DMS79 treated with DMSO at 0.1 percent for 48 hours (cell line): ENCODE measurements at regions not wholly inside any gene's neighbourhood (a gene's known extent, or its start where the extent isn't known, plus 50 kb on each side); places are given as distances from the start of the nearest gene placed in this dataset.

ENCODE experiments used
- DNase-seq: peaks from one replicate; lab custom pipeline; 2025; lab: John Stamatoyannopoulos, UW

DNA sequence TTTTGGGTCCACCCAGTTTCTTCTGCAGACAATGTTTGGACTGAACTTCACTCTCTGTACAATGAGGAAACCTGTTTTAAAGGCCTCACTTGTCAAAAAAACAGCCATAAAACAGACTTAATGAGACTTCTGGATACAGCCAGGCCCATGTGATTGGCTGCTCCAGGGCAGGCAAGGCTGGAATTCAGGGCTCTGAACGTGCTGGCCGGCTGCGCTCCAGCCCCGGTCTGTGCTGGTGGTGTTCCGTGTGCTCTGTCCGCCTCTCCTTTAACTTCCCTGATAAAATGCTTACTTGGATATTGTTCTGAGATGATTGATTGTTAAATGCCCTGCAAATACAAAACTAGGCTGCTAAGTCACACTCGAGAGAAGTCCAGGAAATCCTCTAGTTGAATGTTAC, 131.2 kb upstream of the KLF4 start:
- no peak for DNase-seq

DNA sequence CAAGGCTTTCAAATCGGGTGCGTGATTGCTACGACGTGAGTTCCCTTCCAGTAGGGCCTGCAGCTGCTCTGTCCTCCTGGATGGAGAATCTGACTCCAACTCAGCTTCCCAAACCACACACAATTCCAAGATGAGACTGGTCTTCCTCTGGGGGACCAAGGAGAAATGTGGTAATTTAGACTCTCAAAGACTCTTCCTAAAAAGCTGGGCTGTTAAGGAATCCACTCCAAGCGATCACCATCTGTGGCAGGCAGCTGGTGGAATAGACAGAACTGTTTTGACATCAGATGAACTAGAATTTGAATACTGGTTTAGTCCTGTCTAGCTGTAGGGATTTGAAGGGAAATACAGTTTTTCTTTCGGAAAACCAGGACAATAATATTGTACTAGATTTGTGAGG, 130.7 kb upstream of the KLF4 start:
- no peak for DNase-seq

DNA sequence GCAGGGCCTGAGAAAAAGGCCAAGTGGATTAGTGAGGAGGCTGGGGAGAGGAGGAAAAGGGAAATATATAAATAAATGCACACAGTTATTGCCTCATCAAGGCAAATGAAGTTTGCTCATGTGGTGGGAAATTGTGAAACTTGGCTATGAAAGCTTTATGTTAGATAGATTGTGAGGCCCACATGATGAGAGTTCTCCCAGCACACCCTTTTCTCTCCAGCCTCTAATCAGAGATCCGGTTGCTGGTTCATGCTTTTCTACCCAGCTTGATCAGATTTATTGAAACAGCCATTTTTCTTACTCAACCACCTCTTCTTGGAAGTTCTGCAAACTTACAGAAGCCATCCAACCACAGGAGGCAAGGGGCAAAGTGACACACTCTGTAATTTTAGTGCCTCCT, 125.8 kb upstream of the KLF4 start:
- no peak for DNase-seq

GRCh38 chr9:107614765-107615164, 125.2 kb upstream of the KLF4 start:
- no peak for DNase-seq

- DNase-seq = no peak
Measured at GRCh38 chr9:107613321-107613720, 123.8 kb upstream of the KLF4 start.

DNA sequence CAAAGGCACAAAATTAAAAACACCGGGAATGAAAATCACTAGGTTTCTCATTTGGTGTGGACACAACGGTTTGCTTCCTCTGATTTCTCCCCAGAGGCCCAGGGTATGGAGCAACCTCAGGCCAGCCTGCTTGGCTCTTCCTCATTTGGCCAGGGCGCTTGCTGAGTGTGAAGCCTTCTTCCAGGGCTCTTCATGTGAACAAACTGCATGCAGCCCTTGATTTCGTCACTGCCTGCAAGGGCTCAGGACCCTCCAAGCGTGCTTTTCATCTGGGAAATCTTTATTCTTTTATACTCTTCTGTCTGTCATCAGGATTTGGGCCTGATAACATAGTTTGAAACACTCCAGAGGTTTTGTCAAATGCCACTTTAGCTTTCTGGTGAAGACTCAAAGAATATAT, 122.6 kb upstream of the KLF4 start:
- DNase-seq = no peak

DNA sequence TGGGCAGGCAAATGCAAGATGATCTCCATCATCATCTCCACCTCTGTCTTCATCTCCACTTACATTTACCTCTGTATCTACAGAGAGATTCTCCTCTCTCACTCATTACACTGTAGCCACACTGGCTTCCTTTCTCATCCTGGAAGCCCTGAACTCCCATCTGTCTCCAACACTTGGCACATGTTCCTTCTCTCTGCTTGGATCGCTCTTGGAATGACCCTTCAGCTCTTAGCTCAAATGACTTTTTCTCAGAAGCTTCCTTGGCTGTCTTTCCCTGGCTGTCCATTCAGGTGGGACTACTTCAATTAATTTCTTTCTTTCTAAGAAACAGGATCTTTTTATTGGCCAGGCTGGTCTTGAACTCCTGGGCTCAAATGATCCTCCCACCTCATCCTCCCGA, 120.0 kb upstream of the KLF4 start:
- DNase-seq = no peak

- no peak for DNase-seq
Measured at GRCh38 chr9:107606149-107606790, 116.7 kb upstream of the KLF4 start.

DNA sequence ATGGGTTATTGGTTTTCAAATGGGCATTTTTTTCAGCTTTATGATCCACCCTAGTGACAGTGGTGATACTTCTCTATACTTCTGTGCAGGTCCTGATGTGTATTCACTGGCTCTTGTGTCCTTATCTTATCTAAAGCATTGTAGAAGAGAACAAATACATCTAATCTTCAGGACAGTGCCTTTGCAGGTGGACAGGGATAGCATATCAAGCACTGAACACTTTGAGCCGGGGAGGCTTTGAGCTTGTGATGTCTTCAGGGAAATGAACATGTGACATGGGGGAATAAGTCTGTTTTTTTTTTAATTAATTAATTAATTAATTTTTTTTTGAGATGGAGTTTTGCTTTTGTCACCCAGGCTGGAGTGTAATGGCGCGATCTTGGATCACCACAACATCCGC, 115.5 kb upstream of the KLF4 start:
- DNase-seq = no peak

GRCh38 chr9:107603281-107603680, 113.7 kb upstream of the KLF4 start:
- DNase-seq = no peak

DNA sequence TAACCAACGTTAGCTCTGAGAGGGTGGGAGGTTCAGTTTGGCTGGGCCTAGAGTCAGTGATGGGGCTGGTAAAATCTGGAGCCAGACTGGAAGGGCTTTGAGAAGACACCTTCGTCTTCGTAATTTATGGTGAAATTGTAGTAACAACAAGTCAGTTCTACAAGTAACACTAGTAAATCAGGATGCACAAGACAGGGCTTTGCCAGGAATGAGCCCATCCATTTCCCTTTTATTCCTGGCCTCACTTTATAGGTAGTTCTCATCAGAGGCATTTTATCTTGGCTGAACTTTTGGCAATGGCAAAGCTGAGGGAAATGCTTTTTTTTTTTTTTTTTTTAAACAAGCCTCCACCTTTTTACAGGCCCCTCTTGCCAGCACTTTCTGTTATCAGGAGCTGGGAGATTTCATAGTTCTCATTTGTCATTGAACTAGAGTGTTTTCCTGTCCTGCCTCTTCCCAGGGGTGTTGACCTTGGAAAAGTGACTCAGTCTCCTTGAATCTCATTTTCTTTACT, 110.5 kb upstream of the KLF4 start:
- no peak for DNase-seq

DNA sequence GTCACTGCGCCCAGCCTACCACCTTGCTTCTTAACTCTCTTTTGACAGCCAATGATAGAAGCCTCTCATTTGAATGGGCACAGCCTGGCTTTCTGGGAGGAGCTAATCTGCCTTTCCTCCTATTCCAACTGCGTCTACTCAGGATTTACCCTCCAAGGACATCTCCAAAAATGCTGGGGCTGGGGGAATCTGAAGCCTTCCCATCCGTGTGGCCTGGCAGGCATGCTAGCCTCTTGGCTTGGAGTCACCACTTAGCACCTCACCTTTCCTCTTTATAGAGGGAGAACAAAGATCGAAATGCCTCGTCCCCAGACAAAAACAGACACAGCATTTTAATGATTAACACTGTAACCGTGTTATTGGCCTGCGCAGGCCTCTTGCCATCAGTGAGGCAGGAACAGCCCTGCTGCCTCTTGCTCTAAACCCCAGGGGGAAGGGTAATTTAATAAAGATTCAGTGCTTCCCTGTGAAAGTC, 108.2 kb upstream of the KLF4 start:
- DNase-seq = no peak

DNA sequence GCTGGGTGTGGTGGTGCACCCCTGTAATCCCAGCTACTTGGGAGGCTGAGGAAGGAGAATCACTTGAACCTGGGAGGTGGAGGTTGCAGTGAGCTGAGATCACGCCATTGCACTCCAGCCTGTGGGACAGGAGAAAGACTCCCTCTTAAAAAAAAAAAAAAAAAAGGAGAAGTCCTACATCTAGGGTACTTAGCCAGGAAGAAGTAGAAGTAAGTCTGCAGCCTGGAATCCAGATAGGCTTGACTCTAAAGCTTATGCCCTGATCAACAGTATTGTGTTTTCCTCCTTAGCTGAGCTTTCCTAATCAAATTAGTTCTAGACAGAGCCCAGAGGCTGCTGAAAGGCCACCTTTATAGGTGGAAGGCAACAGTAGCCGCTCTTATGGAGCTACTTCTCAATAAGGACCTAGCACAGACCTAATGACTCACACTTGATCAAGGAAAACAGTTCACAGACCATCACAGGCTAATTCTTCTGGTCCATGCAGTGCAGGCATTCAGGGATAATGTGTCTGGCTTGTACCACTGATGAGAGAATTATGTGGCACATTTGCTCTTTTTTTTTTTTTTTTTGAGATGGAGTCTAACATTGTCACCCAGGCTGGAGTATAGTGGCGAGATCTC, 105.5 kb upstream of the KLF4 start:
- no peak for DNase-seq

DNA sequence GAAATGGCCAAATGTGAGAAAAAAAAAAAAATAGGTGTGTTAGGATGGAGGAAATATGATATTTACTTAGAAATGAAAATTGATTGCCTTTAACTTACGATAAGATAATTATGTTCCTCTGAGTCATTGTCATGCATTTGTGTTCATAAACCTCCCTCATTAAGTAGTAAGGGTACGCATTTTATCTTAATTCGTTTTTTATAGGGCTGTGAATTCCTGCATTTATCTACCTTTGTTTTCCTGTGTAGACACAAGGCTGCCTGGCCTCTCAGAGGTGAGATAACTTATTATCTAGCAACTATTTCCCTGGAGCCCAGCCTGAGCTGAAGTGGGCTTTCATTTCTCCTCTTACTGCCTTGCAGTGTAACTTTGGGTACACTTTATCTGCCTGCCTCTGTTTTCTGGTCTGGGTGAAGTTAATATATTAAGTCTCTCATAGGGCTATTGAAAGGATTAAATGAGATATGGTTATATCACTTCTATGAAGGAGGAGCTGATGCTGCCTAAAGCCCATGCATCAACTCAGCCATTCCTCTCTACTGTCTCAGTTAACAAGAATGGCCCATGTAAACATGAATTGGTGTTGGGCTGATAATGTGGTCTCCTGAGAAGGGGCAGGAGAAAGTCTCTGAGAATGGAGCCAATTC, 103.8 kb upstream of the KLF4 start:
- DNase-seq = no peak

DNA sequence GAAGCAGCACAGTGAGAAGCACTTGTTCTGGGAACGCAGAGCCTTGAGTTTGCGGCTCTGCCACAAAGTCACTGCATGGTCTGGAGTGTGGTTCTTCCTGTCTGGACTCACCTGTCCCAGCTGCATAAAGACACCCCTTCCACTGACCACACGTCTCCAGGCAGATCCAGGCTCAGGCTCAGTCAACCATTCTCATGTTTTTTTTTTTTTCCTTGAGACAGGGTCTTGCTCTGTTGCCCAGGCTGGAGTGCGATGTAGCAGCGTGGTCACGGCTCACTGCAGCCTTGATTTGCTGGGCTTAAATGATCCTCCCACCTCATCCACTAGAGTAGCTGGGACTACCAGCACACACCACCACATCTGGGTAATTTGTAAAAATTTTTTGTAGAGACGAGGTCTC, 102.9 kb upstream of the KLF4 start:
- no peak for DNase-seq

GRCh38 chr9:107591781-107592180, 102.2 kb upstream of the KLF4 start:
- DNase-seq = no peak

- DNase-seq = no peak
Measured at GRCh38 chr9:107588393-107588792, 98.8 kb upstream of the KLF4 start.

DNA sequence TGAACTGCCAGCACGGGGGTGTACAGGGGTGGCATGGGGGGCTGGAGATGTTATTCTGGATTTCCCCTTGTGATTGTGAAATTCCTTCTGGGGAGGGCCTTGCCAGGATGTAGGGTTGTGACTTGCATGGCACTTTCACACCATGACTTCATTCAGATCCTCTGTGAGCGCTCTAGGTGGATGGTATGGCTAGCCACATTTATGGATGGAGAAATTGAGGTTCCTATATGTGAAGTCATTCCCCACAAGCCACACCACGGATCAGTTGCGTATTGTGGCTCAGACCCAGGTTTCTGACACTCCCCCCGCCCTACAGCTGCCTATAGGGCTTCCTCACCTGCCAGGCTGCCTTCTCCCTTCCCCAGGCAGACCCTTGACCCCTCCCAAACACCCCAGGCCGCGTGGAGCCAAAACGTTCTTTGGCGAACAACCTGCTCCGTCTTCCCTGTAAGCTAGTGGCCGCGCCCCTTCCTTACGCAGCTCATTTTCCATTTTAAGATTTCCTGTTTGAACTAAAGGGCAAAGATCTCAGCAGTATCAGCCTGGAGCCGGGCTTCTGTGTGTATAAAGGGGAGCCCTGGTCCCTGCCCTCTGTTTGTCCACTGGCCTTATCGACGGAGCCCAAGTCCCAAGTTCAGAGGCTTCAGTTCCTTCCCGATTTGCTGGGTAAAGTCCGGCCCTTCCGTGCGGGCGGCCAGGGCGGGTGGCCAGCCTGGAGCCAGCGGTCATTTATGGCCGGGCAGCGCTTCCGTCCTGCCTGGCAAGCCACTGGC, 97.8 kb upstream of the KLF4 start:
- no peak for DNase-seq

- no peak for DNase-seq
Measured at GRCh38 chr9:107586493-107586892, 96.9 kb upstream of the KLF4 start.

GRCh38 chr9:107585465-107585864, 95.9 kb upstream of the KLF4 start:
- no peak for DNase-seq

DNA sequence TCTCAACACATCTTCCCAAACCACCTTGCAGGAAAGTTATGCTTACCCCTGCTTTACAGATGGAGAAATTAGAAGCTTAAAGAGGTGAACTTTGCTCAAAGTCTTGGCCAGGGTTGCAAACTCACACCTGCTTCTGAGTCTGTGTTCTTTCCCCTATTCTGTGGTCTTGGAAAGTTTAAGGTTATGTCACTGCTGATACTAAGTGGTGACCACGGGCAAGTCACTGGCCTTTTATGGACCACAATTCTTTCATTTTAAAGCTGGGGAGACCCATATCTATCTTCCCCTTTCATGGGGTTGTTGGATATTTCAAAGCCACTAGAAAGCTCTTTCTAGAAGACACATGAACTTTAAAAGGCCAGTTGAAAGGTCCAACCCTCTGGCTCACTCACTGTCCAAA, 95.4 kb upstream of the KLF4 start:
- no peak for DNase-seq

DNA sequence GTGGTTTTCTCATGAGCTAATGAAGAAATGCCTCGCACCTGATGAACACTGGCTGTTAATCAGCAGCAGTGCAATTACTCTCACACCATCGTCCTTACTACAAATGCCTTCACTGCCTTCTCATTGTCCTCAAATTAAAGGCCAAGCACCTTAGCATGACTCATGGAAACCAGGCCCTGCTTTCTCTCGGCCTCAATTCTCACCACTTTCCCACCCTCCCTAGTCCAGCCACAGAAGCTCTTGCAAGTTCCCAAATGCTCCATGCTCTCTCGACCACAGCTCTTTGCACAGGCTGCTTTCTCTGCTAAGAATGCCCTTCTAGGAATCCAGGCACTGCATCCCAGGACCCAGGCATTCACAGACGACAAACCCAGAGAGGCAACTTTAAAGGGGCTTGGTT, 94.6 kb upstream of the KLF4 start:
- DNase-seq = no peak
